ENCODE measurements at regions not wholly inside any gene's neighbourhood (a gene's known extent, or its start where the extent isn't known, plus 50 kb on each side); places are given as distances from the start of the nearest gene placed in this dataset.

- TF ChIP-seq CTCF (conservative IDR thresholded peaks at IDR 0.05; ENCODE audit: low read length) (no peak), EZH2phosphoT487 (IDR thresholded peaks at IDR 0.05; ENCODE audit: borderline replicate concordance) (no peak)
These were observed 286.7 kb upstream of the ATXN7L3B start for GRCh38 chr12:74250891-74251290.

Measured in Loucy (cell line).